Amygdala (tissue), 56 donors: ENCODE measurements at regions not wholly inside any gene's neighbourhood (a gene's known extent, or its start where the extent isn't known, plus 50 kb on each side); places are given as distances from the start of the nearest gene placed in this dataset.

Experiments used
- DNase-seq, 56 donors: peaks; one replicate each; lab custom pipeline; 2025; lab: John Stamatoyannopoulos, UW

GRCh38 chr6:48757661-48758060 lies 646.7 kb upstream of the PTCHD4 start:
- no peak for DNase-seq

GRCh38 chr6:48755315-48755714 lies 644.3 kb upstream of the PTCHD4 start:
- DNase-seq, result no peak

GRCh38 chr6:48754641-48755040 lies 643.6 kb upstream of the PTCHD4 start:
- no peak for DNase-seq

- no peak for DNase-seq
Observed at GRCh38 chr6:48750861-48751260, 639.9 kb upstream of the PTCHD4 start.

GRCh38 chr6:48747471-48747870 lies 636.5 kb upstream of the PTCHD4 start:
- no peak for DNase-seq

GRCh38 chr6:48747040-48747439 lies 636.0 kb upstream of the PTCHD4 start:
- no peak for DNase-seq

GRCh38 chr6:48744948-48745347 lies 634.0 kb upstream of the PTCHD4 start:
- DNase-seq, result no peak

- DNase-seq, result no peak
Observed at GRCh38 chr6:48743738-48744137, 632.7 kb upstream of the PTCHD4 start.

- no peak for DNase-seq
Observed at GRCh38 chr6:48736501-48737206, 625.7 kb upstream of the PTCHD4 start.

- no peak for DNase-seq
Observed at GRCh38 chr6:48735846-48736245, 624.8 kb upstream of the PTCHD4 start.

GRCh38 chr6:48733581-48733980 lies 622.6 kb upstream of the PTCHD4 start:
- no peak for DNase-seq

- DNase-seq, result no peak
Observed at GRCh38 chr6:48714699-48715098, 603.7 kb upstream of the PTCHD4 start.

GRCh38 chr6:48714250-48714649 lies 603.3 kb upstream of the PTCHD4 start:
- no peak for DNase-seq

- DNase-seq, result no peak
Observed at GRCh38 chr6:48713612-48714011, 602.6 kb upstream of the PTCHD4 start.

- DNase-seq, result no peak
Observed at GRCh38 chr6:48706310-48706709, 595.3 kb upstream of the PTCHD4 start.

- DNase-seq, result no peak
Observed at GRCh38 chr6:48701572-48701971, 590.6 kb upstream of the PTCHD4 start.

GRCh38 chr6:48695872-48696271 lies 584.9 kb upstream of the PTCHD4 start:
- no peak for DNase-seq

- DNase-seq, result no peak
Observed at GRCh38 chr6:48691420-48691819, 580.4 kb upstream of the PTCHD4 start.

- no peak for DNase-seq
Observed at GRCh38 chr6:48689498-48689897, 578.5 kb upstream of the PTCHD4 start.

- DNase-seq, result no peak
Observed at GRCh38 chr6:48678390-48678789, 567.4 kb upstream of the PTCHD4 start.

GRCh38 chr6:48671505-48671904 lies 560.5 kb upstream of the PTCHD4 start:
- no peak for DNase-seq

- no peak for DNase-seq
Observed at GRCh38 chr6:48670546-48670945, 559.5 kb upstream of the PTCHD4 start.

- DNase-seq, result no peak
Observed at GRCh38 chr6:48667797-48668196, 556.8 kb upstream of the PTCHD4 start.
